CD4-positive, alpha-beta memory T cell (primary cell): ENCODE measurements at regions not wholly inside any gene's neighbourhood (a gene's known extent, or its start where the extent isn't known, plus 50 kb on each side); places are given as distances from the start of the nearest gene placed in this dataset.

ENCODE experiments used
- CTCF ChIA-PET: fragments of 350-600 bp; sonication (Branson Sonifier 250); formaldehyde crosslinking; loops from one replicate; lab custom pipeline; 2021; ENCODE audit warnings: inconsistent platforms; ENCODE audit not compliant: partially characterized antibody; lab: Charles Lee
- POLR2A ChIA-PET: fragments of 350-600 bp; sonication (Branson Sonifier 250); formaldehyde crosslinking; loops from one replicate; lab custom pipeline; 2021; ENCODE audit not compliant: partially characterized antibody; lab: Charles Lee
- DNase-seq, 5 donors: peaks; one replicate each; pipeline versions ENCODE4 v3.0.0 to v3.0.0-alpha.2; 2020 to 2022; ENCODE audit warnings: mixed read lengths in 1 of 5
- H3K27ac ChIP-seq: one replicate; pipeline ENCODE4 v1.7.0; 2013; ENCODE audit warnings: low read depth, low read length
- H3K27me3 ChIP-seq: 2 replicates; pipeline ENCODE4 v1.7.0; 2013; ENCODE audit warnings: mild to moderate bottlenecking, low read length, moderate library complexity; ENCODE audit not compliant: insufficient read depth
- H3K36me3 ChIP-seq: 2 replicates; pipeline ENCODE4 v1.7.0; 2013; ENCODE audit warnings: mild to moderate bottlenecking, low read length, moderate library complexity; ENCODE audit not compliant: insufficient read depth
- H3K4me1 ChIP-seq: 2 replicates; pipeline ENCODE4 v1.7.0; 2013; ENCODE audit warnings: mild to moderate bottlenecking, low read length, moderate library complexity; ENCODE audit not compliant: insufficient read depth
- H3K4me3 ChIP-seq, 2 donors: one replicate each; pipeline ENCODE4 v1.7.0; 2013; ENCODE audit warnings: low read length in 2 of 2, mild to moderate bottlenecking in 1 of 2
- H3K9me3 ChIP-seq, 2 donors: one replicate each; pipeline ENCODE4 v1.7.0; 2013; ENCODE audit warnings: low read length in 2 of 2, control low read depth in 1 of 2; ENCODE audit not compliant: control insufficient read depth in 1 of 2
- H3K27ac Mint-ChIP-seq, 7 donors: one replicate each; pipeline ENCODE4 v1.8.0; 2020 to 2021; ENCODE audit warnings: mixed read lengths in 7 of 7, mild to moderate bottlenecking in 6 of 7, inconsistent platforms in 3 of 7, moderate library complexity in 3 of 7
- H3K27me3 Mint-ChIP-seq, 2 donors: one replicate each; pipeline ENCODE4 v1.8.0; 2020 to 2021; ENCODE audit warnings: mixed read lengths in 2 of 2
- H3K36me3 Mint-ChIP-seq, 2 donors: one replicate each; pipeline ENCODE4 v1.8.0; 2020 to 2021; ENCODE audit warnings: mixed read lengths in 2 of 2, inconsistent platforms in 1 of 2, mild to moderate bottlenecking in 1 of 2
- H3K4me1 Mint-ChIP-seq, 4 donors: one replicate each; pipeline ENCODE4 v1.8.0; 2020 to 2021; ENCODE audit warnings: mixed read lengths in 4 of 4, mild to moderate bottlenecking in 1 of 4
- H3K4me3 Mint-ChIP-seq, 8 donors: one replicate each; pipeline ENCODE4 v1.8.0; 2020 to 2021; ENCODE audit warnings: mixed read lengths in 8 of 8, mild to moderate bottlenecking in 7 of 8, moderate library complexity in 6 of 8, inconsistent platforms in 3 of 8
- H3K9me3 Mint-ChIP-seq, 8 donors: one replicate each; pipeline ENCODE4 v1.8.0; 2020 to 2021; ENCODE audit warnings: mixed read lengths in 8 of 8, mild to moderate bottlenecking in 5 of 8, inconsistent platforms in 3 of 8, moderate library complexity in 1 of 8
- intact Hi-C: fragments of 100-400 bp; cut with micrococcal nuclease; formaldehyde crosslinking; loops from one replicate; pipeline ENCODE4 v1.15.1; 2023

DNA sequence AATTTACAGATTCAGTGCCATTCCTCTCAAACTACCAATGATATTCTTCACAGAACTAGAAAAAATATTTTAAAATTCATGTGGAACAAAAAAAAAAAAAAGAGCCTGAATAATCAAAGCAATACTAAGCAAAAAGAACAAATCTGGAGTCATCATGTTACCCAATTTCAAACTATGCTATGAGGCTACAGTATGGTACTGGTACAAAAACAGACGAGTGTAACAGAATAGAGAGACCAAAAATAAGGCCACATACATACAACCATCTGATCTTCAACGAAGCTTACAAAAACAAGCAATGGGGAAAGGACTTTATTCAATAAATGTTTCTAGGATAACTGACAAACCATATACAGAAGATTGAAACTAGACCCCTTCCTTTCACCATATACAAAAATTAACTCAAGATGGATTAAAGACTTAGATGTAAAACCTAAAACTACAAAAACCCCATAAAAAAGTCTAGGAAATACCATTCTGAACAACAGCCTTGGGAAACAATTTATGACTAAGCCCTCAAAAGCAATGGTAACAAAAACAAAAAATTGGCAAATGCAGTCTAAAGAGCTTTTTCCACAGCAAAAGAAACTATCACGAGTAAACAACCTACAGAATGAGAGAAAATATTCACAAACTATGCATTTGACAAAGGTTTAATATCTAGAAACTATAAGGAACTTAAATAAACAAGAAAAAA lies 207.7 kb downstream of the PTN start:
- Histone ChIP-seq H3K27me3 (no peaks in the 10 kb centered on the region), H3K27ac (no peak overlapping the region), H3K9me3 (no peaks in the 10 kb centered on the region), H3K36me3 (no peaks in the 10 kb centered on the region), H3K4me1 (no peaks in the 10 kb centered on the region), H3K4me3 (no peak overlapping the region)
- peaks cover 0 to 25% (median 9%) of the 10 kb centered on the region in 8 donors for H3K9me3 Mint-ChIP-seq
- no peaks in the 10 kb centered on the region for H3K4me1 Mint-ChIP-seq
- intact Hi-C loops = no loop called here
- no peak overlapping the region for H3K27ac Mint-ChIP-seq
- ChIA-PET POLR2A (no interaction called here), CTCF (no interaction called here)
- H3K4me3 Mint-ChIP-seq = no peak overlapping the region
- no peaks in the 10 kb centered on the region for H3K27me3 Mint-ChIP-seq
- no peak for DNase-seq
- H3K36me3 Mint-ChIP-seq = no peaks in the 10 kb centered on the region

DNA sequence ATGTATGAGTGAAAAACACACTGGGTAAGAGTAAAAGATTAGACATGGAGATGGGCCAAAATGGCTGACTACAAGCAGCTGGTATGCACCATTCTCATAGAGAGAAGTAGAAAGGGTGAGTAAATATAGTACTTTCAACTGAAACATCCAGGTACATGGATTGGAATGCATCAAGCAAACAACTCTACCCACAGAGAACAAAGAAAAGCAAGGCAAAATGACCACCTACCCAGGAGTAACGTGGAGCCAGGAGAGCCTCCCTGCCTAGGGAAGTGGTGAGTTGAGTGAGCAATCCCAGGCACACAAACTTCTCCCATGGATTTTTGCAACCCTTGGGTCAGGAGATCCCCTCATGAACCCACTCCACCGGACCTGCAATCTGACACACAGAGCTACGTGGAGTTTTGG lies 212.8 kb downstream of the PTN start:
- H3K36me3 ChIP-seq = no peaks in the 10 kb centered on the region
- intact Hi-C loops = no loop called here
- CTCF ChIA-PET = no interaction called here

DNA sequence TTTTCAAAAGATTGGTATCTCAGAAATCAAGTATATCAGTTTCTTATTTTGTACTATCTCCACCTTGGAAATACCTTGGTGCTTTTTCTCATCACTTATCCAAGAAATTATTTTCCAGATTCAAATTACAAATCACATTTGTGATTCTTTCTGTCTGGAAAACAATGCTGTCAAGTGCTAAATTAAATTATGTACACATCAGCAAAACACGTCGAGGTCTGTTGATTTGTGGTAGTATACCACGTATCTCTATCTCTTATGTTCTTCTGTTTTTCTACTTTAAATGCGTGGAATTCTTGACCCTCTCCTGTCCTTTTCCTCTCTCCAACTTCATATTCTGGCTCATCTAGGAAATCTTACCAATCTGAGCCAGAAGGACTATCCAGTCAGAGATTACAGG lies 214.5 kb downstream of the PTN start:
- CTCF ChIA-PET = no interaction called here
- H3K9me3 Mint-ChIP-seq = peaks cover 4 to 27% (median 10%) of the 10 kb centered on the region in 8 donors
- H3K27me3 ChIP-seq = no peaks in the 10 kb centered on the region
- no peaks in the 10 kb centered on the region for H3K4me1 ChIP-seq
- no peak overlapping the region for H3K27ac Mint-ChIP-seq
- no peak overlapping the region for H3K4me3 ChIP-seq
- H3K4me1 Mint-ChIP-seq = no peaks in the 10 kb centered on the region
- no peak overlapping the region for H3K27ac ChIP-seq
- POLR2A ChIA-PET = no interaction called here
- no peaks in the 10 kb centered on the region for H3K27me3 Mint-ChIP-seq
- H3K36me3 ChIP-seq = no peaks in the 10 kb centered on the region
- H3K4me3 Mint-ChIP-seq = no peak overlapping the region
- intact Hi-C loops = no loop called here
- H3K9me3 ChIP-seq = no peaks in the 10 kb centered on the region
- DNase-seq = no peak
- no peaks in the 10 kb centered on the region for H3K36me3 Mint-ChIP-seq

More for the DNA sequence above, 212.8 kb downstream of the PTN start:
- Mint-ChIP-seq H3K36me3 (no peaks in the 10 kb centered on the region), H3K4me3 (no peak overlapping the region), H3K27me3 (no peaks in the 10 kb centered on the region), H3K27ac (no peak overlapping the region), H3K4me1 (no peaks in the 10 kb centered on the region), H3K9me3 (peaks cover 4 to 34% (median 13%) of the 10 kb centered on the region in 8 donors)
- POLR2A ChIA-PET = interaction anchor here (0.7 kb wide), 1 partner anchor 127 kb away, joined by 3 read pairs; no protein-coding TSS in a partner anchor
- no peaks in the 10 kb centered on the region for H3K9me3 ChIP-seq
- no peak for DNase-seq
- no peak overlapping the region for H3K27ac ChIP-seq
- no peaks in the 10 kb centered on the region for H3K27me3 ChIP-seq
- H3K4me1 ChIP-seq = no peaks in the 10 kb centered on the region
- H3K4me3 ChIP-seq = no peak overlapping the region

DNA sequence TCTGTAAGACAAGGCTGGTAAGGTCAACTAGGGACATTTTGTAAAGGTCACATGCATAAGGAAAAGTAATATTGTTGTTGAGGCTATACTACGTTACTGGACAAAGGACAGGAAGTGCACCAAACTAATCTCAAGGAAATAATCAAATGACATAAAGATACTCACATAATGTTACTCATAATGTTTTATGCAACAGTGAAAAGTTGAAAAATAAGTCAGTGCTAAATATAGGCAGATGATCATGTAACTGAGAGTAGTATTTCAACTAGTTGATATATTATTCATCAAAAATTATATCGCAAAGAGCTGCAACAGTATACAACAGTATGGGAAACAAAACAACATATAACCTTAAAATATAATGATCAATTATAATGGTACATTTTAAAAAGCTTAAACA lies 215.7 kb downstream of the PTN start:
- H3K27me3 Mint-ChIP-seq = no peaks in the 10 kb centered on the region
- DNase-seq = no peak
- H3K9me3 ChIP-seq = no peaks in the 10 kb centered on the region
- H3K4me1 ChIP-seq = no peaks in the 10 kb centered on the region
- intact Hi-C loops = no loop called here
- ChIA-PET CTCF (no interaction called here), POLR2A (no interaction called here)
- no peak overlapping the region for H3K4me3 ChIP-seq
- no peaks in the 10 kb centered on the region for H3K4me1 Mint-ChIP-seq
- H3K27ac ChIP-seq = no peak overlapping the region
- no peak overlapping the region for H3K27ac Mint-ChIP-seq
- peaks cover 2 to 25% (median 7%) of the 10 kb centered on the region in 8 donors for H3K9me3 Mint-ChIP-seq
- no peaks in the 10 kb centered on the region for H3K36me3 ChIP-seq
- H3K36me3 Mint-ChIP-seq = no peaks in the 10 kb centered on the region
- no peak overlapping the region for H3K4me3 Mint-ChIP-seq
- no peaks in the 10 kb centered on the region for H3K27me3 ChIP-seq

DNA sequence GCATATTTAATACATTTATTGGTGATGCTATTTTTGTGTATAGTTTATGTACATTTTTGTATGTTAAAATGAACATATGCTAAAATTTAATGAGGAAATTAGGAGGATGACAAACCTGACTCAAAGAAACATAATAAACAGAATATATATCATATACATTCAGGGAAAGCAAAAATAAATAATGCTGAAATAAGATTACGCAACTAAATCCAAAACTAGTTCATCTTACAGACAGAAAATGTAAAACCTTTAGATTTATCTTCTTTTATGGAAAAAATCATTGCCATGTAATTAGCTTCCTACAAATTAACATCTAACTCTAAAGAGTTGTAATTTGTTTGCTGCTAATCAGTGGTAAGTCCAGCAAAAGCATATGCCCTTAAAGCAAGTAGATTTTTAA lies 216.5 kb downstream of the PTN start:
- POLR2A ChIA-PET = no interaction called here
- Histone ChIP-seq H3K27me3 (no peaks in the 10 kb centered on the region), H3K4me1 (no peaks in the 10 kb centered on the region), H3K36me3 (no peaks in the 10 kb centered on the region), H3K27ac (no peak overlapping the region), H3K4me3 (no peak overlapping the region), H3K9me3 (no peaks in the 10 kb centered on the region)
- H3K9me3 Mint-ChIP-seq = peaks cover 0 to 24% (median 4%) of the 10 kb centered on the region in 8 donors
- no peak for DNase-seq
- no peaks in the 10 kb centered on the region for H3K27me3 Mint-ChIP-seq
- CTCF ChIA-PET = no interaction called here
- no peaks in the 10 kb centered on the region for H3K36me3 Mint-ChIP-seq
- no peaks in the 10 kb centered on the region for H3K4me1 Mint-ChIP-seq
- intact Hi-C loops = no loop called here
- H3K27ac Mint-ChIP-seq = no peak overlapping the region
- H3K4me3 Mint-ChIP-seq = no peak overlapping the region

DNA sequence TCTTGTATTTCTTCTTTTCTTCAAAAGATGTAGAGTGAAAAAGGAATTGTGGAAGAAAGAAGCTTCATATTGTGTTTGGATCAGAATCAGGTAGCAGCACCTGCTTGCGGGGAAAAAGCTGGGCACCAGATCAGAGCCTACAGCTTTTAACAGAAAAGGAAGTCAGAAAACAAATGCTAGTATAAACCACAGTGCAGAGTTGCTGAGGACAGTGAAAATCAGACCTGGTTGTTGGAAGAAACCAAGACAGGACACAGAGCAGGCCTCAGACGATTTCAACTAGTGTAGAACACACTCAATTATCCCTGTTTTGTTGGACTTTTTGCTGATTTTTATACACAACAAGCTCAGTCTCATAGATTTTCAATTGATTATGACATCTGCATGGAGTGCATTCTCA lies 221.4 kb downstream of the PTN start:
- H3K4me3 Mint-ChIP-seq = no peak overlapping the region
- H3K4me1 Mint-ChIP-seq = no peaks in the 10 kb centered on the region

DNA sequence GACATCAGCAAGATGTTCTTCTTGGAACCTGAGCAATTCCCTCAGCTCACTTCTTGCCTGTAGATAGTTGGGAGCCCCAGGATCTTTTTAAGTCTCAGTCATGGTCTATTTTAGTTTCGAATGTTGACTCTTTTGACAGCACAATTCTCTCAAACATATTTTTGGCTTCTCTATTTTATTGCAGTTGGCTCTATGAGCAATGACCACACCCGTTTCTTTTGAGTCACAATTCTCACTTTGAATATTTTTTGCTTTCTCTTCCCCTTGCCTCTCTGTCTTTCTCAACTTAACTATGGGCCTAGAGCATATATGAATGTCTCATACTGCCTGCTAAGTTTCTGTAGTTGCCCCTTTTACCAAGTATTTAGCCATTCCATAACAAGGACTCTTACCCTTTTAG lies 222.8 kb downstream of the PTN start:
- Histone ChIP-seq H3K36me3 (no peaks in the 10 kb centered on the region), H3K27me3 (no peaks in the 10 kb centered on the region), H3K9me3 (peaks cover 0 to 5% of the 10 kb centered on the region in 2 donors), H3K27ac (no peak overlapping the region), H3K4me3 (no peak overlapping the region), H3K4me1 (no peaks in the 10 kb centered on the region)
- ChIA-PET CTCF (no interaction called here), POLR2A (no interaction called here)
- Mint-ChIP-seq H3K27ac (no peak overlapping the region), H3K36me3 (no peaks in the 10 kb centered on the region), H3K9me3 (peaks cover 2 to 17% (median 6%) of the 10 kb centered on the region in 8 donors), H3K4me1 (no peaks in the 10 kb centered on the region), H3K27me3 (no peaks in the 10 kb centered on the region), H3K4me3 (no peak overlapping the region)
- intact Hi-C loops = no loop called here
- no peak for DNase-seq

More for the DNA sequence above, 221.4 kb downstream of the PTN start:
- Histone ChIP-seq H3K4me1 (no peaks in the 10 kb centered on the region), H3K4me3 (no peak overlapping the region), H3K36me3 (no peaks in the 10 kb centered on the region), H3K9me3 (peaks cover 0 to 5% of the 10 kb centered on the region in 2 donors), H3K27ac (no peak overlapping the region), H3K27me3 (no peaks in the 10 kb centered on the region)
- intact Hi-C loops = no loop called here
- Mint-ChIP-seq H3K36me3 (no peaks in the 10 kb centered on the region), H3K27me3 (no peaks in the 10 kb centered on the region), H3K27ac (peak overlapping the region in 1 of 7 donors; percentile 43), H3K9me3 (peaks cover 2 to 17% (median 6%) of the 10 kb centered on the region in 8 donors)
- DNase-seq = no peak
- ChIA-PET POLR2A (no interaction called here), CTCF (no interaction called here)
